HG02610 (cell line): ENCODE measurements at regions not wholly inside any gene's neighbourhood (a gene's known extent, or its start where the extent isn't known, plus 50 kb on each side); places are given as distances from the start of the nearest gene placed in this dataset.
"Not testable (repeated sequence)": the region's sequence is repeated elsewhere in the genome, so short reads cannot be mapped to it uniquely, and the experiment has no call there.

ENCODE experiments used
- ATAC-seq: cut with Tn5 transposase; IDR thresholded peaks from one replicate; pipeline ENCODE4 v1.9.1; 2021; ENCODE audit warnings: mild to moderate bottlenecking, moderate library complexity; ENCODE audit not compliant: unreplicated experiment

DNA sequence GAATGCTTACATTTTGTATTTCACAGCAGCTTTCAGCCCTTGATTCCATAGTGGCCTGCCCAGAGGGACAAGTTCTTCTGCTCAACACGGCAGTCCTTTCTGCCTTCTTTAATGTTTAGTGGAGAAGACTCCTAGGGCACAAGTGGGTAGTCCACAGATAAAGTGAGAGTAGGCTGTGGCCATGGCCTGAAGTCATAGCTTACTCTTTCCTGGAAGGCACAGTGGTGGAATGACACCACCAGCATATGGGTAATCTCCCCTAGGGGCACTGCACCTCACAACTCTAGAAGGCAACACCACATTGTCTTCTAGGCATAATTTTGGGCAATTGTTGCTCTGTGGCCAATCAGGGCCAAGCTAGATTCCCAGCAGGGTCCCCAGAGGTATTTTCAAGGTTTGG is 155.4 kb upstream of the MAMLD1 start:
- ATAC-seq: no peak

DNA sequence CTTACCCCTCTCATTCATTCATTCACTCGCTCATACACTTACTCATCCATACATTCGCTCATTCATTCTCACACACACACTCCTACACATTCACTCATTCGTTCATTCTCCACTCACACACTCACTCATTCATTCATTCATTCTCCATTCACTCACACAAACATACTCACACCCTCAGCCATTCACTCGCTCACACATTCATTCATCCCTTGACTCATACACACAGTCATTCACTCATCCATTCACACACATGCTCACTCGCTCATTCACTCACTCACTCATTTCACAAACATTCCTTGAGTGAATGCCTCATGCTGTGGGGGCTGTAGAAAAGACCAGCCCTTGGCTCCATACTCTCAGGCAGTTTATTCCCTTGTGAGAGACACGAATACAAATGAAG is 151.1 kb upstream of the MAMLD1 start:
- ATAC-seq: no peak

DNA sequence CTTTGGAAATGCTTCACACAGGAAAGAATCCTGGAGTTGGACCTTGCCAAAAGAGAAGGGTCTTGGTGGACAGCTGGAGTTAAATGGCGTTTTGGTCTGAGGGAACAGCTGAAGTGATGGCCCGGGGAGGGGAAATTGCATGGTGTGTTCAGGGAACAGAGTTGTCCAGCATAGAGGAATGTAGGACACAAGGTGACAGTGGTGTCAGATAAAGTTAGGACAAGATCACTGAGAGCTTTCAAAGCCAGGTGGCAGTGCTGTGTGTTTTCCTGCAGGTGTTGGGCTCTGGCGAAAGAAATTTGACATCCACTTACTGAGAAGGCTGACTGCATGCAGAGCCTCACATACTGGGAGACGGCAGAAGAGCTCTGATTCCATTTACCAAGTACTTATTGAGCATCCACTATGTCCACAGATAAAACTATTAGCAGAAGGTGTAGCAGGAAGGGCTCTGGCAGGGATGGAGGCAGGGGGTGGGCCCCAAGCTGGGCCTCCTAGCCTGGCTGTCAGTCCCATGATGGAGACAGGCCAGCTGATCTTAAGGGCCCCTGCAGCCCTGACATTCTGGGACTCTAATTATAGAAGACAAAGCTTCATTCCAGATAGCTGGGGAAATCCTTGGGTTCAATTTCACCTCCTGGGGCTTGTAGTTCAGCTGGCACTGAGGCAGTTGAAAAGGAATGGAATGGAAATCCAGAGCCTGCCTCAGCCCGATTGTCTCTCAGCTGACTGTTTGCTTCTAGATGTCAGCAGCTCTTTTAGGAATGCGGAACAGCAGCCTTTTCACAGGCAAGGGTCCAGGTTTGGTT is 150.2 kb upstream of the MAMLD1 start:
- no peak for ATAC-seq

DNA sequence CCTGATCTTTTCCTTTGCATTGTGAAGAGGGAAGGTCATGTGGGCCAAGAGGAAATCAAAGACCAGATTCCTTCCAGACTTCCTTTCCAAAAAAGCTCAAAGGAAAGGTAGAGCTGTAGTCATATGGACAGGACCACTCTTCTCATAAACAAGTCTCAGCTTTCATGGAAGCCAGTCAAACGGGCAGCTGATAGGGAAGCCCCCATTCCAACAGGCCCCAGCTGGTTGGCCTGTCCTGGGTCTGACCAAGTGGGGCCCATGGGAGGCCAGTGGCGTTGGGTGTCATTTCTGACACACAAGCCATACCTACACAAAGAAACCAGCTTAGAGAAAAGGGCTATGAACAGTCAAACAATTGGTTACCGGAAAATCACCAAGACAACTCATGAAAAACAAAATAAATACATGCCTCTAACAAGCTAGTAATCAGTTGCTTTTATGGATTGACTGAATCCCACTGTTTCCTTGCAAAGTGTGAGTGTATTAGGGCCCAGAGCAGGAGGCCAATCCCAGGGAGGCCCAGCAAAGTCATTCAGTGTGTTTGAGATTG is 149.6 kb upstream of the MAMLD1 start:
- no peak for ATAC-seq

DNA sequence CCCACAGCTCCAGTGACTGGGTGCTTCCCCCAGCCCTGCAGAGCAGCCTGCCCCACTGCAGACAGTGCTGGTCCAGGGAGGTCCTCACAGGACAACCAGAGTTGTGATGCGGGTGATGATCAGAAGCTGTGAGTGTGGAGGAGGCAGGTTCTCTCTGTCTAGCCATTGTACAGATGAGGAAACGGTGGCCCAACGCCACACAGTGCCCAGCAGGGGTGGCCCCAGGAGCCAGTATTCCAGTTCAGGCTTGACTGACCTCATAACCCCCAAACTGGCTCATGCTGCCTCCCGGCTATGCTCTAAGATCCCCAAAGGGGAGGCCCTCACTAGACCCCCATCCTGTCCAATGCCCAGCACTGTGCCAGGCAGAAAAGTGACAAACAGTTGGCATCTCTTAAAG is 147.1 kb upstream of the MAMLD1 start:
- not testable (repeated sequence) for ATAC-seq

DNA sequence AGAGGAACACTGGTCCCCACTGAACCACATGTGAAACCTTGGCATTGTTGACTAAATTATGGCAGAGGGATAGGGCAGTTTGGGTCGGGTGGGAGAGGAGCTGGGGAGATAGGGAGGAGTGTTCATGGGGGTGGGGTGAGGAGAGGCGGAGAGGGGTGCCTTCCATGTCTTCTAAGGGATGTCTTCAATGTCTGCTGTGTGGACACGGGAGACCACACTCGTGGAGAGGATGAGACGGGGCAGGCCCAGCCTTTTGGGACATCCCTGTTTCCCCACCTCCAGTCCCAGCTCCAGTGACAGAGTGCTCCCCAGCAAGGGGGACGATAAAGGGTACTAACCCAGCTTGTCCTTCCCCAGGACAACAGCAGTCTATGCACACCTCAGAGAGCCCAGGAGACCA is 146.4 kb upstream of the MAMLD1 start:
- no peak for ATAC-seq

DNA sequence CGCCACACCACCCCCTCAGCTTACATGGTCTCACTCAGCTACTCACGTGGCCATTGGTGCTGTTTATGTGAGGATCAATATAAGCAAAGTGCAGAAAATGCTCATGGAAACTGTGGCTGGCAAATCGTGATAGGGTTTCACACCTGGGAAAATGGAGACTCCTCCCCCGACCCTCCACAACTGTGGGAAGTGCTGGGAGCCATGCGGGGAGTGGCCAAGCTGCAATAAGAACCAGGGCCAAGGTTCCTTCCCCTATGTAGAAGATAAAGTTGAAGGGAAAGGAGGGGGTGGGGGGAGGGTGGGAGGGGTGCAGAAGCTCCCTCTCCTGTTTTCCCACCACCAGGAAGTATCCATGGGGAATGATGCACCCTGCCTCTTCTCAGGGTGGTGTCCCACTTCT is 145.5 kb upstream of the MAMLD1 start:
- no peak for ATAC-seq

DNA sequence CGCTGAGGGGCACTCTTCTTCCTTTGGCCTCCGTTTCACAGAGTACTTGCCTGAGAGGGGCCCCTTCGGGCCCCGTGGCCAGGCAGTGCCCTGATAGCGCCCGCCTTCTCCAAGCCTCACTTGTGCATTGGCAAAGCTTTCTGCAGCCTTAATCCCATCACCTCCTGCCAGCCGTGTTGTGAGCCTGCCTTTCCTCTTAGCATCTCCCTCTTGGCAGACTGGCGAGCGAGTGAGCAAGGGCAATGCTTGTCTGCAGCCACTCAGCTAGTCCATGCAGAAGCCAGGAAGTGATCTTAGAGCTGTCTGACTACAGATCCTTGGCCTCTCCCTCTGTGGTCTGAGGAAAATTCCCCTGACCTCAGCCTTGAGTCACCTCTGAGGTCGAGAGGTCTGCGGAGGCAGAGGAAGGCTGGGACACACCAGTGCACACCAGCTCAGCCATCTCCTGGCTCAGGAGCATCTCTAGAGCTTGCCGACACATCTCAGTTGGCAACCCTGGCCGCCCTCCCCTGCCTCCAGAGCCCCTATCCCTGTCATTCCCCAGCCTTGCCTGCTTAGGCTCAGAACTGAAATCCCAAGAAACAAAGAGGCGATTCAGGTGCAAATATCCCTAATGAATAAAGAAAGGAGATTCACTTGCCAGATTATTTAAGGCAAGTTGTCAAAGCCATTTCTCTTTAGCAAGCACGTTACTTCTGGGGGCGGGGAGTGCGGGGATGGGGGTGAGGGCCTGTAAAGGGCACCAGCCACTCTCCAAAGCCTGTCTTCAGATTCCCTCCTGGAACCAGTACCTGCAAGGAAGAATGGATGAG is 143.5 kb upstream of the MAMLD1 start:
- ATAC-seq: no peak

DNA sequence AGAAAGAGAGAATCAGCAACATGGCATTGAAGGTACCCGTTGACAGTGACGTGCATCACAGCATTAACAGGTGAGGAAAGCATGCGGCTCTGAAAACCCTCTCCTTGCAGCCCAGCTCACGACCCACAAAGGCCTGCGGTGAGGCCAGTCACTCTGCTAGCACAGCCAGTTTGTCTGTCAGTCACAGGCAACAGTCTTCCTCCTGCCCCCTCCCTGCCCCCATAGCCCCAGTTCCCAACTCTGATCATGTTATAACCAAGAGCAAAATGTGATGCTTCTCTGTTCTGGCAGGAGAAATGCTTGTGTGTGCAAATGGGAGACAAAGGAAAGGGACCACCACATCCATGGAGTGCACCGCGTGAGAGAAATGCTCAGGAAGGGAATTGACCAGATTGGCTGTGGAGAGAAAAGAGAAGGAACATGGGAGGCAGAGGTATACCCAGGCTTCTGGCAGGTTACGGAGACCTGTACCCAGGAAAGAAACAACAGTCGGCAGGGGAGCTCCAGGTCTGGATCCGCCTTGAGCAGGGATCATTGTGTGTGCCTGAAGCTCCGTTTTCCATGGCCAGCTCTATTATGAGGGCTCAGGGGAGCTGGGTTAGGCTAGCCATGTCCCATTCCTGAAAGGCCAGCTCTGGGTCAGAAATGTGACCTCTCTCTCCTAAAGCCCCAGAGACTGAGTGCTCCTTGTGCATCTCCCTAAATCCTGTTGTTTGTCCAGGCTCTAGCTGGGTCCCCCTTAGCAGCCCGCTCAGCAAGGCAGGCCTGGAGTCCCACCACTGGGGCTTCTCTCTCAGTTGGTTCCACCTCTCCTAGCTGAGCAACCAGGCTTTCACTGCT is 139.7 kb upstream of the MAMLD1 start:
- no peak for ATAC-seq

DNA sequence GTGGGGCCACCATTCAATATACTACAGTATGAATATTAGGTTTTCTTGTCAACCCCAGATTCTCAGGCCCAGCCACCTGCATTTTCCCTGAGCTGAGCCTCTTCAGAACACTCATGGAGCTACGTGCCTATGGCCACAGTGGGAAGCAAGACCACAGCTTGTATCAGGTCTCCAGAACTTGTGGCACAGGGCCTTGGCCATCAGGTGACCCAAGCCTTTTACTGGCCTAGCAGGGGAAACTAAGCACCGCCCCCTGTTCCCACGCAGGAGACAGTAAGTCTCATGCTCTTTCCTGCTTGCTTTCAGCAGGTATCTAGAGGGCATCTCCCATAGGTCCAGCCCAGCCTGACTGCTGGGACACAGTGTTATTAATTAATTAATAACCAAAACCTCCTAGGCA is 138.4 kb upstream of the MAMLD1 start:
- ATAC-seq: no peak

DNA sequence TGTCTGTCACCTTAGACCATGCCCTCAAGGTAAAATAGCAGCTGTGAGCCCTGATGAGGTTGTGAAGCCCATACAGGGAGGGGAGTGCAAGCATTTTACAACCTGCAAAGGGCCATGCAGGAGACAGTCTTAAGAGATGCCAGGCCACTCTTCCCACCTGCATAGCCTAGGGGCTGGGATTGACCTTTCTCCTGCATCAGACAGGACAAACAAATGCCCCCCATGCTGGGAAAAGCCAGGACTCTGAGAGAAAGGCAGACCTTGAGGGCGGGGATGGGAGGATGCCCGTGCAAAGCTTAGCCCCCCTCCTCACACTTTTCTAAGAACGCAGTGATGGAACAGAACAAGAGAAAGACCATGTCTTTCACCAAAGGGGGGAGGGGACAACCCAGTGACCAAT is 137.9 kb upstream of the MAMLD1 start:
- ATAC-seq: no peak

DNA sequence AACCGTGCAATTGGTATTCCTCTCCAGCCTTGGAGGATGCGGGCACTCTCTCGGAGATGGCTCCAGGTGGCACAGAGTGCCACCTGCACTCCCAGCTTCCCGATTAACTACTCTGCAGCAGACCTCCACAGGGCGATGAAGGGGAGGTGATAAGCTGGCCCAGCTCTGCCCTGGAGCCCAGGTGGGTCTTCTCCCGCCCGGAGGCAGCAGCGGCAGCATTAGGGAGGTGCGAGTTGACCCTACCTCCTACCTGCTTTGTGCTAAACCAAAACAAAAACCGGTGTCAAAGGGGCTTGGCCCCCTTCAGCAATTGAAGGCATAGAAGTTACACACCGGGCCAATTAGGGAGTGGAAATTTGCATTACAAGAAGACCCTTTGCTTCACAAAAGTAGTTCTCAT is 137.4 kb upstream of the MAMLD1 start:
- ATAC-seq: no peak

DNA sequence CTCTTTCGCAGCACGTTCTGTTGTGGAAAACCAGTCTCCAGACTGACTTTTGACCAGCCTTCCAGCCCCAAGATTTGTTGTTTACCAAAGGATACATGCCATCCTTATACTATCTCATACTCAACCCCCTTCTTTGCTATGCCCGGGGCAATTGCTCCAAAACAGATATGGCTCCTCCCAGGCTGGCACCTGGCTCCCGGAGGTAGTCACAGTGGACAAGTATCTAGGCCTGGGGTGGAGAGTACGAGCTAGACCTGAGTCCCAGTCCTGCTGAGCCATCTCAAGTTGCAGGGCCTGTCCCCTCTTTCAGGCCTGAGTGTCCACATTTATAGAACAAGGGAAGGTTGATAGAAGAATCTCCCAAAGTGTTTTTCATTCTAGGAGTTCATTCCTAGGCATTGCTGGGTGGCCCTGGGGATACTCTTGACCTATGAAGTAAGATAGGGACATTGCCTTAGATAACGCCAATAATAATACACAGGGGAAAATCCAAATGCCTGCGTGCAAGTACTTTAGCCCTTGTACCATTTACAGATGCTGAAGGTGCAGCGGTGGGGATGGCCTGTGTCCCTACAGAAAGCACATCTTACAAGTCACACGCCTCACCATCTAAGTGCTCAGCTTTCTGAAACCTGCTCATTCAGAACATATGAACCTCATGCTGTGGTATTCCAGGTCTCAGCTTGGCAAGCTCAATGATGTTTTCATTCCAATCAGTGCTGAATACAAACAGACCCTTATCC is 136.7 kb upstream of the MAMLD1 start:
- ATAC-seq: no peak

DNA sequence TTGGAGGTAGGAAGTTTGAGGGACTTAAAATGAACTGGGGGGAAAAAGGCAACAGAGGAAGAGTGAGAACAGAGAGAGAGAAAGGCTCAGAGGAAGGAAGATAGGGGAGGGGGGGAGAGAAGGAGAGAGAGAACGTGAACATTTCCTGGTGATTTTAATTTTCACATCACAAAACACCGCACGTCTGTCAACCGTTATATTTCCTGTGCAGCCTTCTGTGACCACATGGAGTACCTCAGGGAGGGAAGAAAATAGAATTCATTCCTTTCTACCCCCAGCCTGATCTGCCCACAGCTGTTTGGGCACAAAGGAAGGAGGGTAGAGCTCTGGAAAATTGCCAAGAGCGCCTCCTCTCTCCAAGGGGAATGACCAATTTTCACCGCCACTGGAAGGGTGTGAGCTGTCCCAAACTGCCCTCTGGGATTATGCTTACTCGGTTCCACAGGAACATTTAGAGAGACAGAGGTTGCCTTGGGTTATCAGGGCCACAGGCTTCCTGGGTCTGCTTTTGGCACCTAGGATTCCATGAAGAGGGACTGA is 135.7 kb upstream of the MAMLD1 start:
- no peak for ATAC-seq

DNA sequence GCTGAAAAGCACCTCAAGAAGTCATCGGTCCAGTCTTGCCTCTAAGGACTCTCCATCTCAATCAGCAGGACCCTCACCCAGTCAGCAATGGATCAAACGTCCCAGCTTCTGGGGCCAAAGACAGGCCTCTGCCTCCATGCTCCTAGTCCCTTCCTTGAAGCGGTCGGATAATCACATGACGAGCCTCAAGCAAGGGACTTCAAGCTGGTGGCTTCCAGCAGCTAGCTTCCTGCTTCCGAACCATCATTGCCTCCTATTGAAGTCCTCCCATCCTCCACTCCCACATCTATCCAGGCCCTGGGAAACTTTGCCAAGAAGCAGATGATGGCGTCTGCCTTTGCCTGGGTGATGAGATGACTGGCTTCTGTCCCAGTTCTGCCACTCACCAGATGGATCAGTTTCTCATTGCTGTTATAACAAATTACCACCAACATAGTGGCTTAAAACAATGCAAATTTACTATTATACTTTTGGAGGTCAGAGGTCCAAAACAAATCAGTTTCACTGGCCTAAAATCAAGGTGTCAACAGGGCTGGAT is 135.2 kb upstream of the MAMLD1 start:
- ATAC-seq: no peak

DNA sequence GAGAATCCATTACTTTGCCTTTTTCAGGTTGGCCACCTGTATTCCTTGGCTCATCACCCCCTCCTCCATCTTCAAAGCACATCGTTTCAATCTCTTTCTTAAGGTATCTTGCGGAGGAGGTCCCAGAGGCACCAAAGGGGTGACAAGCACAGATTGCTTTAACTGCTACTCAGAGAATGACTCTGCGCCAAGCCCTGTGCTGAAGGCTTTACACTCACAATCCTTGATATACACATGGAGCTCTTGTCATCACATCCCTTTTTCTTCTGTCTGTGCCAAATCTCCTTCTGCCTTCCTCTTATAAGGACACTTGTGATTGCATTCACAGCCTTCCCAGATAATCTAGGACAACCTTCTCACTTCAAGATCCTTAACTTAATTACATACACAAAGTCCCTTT is 134.7 kb upstream of the MAMLD1 start:
- no peak for ATAC-seq

DNA sequence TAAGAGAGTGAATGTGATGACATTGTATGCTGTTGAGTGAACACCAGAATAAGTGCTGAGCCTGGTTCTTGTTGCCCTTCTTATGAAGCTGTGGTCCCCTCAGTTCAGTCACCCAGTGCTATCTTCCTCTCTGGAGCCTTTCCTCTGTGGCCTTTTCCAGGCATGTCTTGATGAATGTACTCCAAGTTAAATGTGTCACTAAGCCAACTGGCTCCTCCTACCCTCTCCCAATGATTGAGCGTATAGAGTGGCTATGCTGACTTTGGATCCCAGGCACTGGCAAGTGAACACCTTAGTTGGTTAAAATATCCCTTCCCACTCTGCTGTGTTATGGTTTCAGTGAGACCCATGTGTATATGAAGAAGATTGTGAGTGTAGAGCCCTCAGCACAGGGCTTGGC is 134.1 kb upstream of the MAMLD1 start:
- no peak for ATAC-seq

DNA sequence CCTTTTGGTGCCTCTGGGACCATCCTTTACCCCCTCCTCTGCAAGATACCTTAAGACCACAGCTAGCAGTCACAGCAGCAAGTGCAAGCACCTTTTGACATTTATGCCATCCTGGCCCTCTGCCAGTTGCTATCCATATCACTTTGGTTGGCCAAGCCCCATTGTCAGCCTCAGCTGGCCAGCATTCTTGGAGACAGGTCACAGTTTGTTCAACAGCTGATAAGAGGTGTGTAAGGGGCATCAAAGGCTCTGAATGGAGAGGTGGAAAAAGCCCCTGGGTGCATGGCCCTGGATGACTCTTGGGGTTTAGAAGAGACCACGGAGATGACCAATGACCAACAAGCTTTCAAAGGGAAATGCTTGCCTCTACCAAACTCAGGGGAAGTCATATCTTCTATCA is 133.6 kb upstream of the MAMLD1 start:
- ATAC-seq: no peak

DNA sequence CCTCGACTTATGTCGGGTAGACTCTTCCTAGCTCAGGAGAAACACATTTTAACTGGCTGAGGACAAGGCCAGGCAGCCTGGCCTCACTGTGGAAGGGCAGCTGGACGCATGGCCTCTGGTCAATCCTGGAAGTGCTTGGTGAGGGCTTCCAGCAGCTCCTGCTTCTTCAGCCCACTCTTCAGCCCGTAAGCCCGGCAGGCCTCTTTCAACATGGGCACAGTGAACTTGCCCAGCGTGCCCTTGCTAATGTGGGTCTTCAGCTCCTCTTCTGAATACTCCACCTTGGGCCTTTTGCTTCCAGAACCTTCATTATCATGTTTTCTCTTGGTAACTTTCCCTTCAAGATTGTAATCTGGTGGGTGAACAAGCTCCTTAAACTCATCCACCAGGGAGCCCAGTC is 132.2 kb upstream of the MAMLD1 start:
- not testable (repeated sequence) for ATAC-seq

DNA sequence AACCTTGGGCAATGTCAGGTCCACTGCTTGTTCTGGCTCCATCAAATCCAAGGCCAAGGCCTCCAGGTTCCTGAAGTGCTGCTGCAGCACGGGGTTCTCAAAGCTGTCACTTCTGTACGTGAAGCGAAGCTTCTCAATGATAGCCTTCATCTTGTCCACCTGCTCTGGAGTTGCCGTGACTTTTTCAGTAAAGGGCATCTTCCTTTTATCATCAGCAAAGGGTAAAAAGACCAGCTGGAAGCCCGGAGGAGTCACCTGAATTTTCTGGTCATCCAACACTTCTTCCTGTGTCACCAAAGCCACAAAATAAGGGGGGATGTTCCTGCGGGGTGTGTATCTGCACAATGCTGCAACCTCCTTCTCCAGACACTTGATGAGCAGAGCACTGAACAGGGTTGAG is 131.7 kb upstream of the MAMLD1 start:
- not testable (repeated sequence) for ATAC-seq
